ENCODE measurements at regions not wholly inside any gene's neighbourhood (a gene's known extent, or its start where the extent isn't known, plus 50 kb on each side); places are given as distances from the start of the nearest gene placed in this dataset.

DNA sequence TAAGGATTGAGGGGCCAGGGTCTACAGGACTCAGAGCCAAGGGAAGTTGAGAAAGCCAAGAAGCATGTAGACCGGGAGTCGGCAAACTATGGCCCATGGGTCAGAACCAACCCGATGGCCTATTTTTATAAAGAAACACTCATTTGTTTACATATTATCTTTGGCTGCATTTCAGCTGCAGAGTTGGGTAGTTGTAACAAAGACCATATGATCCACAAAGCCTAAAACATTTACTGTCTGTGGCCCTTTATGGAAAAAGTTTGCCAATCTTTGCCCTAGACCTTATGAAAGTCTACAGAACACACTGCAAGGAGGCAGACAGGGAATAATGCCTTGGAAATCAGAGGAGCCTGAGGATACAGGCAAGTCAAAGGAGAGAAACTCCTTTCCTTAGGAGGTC lies 63.2 kb upstream of the MNS1 start:
- POLR2A ChIA-PET, result no interaction called here
- dilution Hi-C loops (cut with MboI; ENCODE audit: extremely low pct_ligation_motif_present, low sequenced_read_pairs), result no loop called here

More for the DNA sequence above, 63.2 kb upstream of the MNS1 start:
- Histone ChIP-seq H3K9me3 (replicated peaks; ENCODE audit: control insufficient read depth, insufficient read depth, low read length) (no peaks in the 10 kb centered on the region), H2AFZ (ENCODE audit: low read depth, low read length) (no peak overlapping the region), H3K36me3 (ENCODE audit: control insufficient read depth in 2 of 2, extremely low read depth in 1 of 2, insufficient read depth in 2 of 2, low read length in 2 of 2) (no peaks in the 10 kb centered on the region), H3K79me2 (ENCODE audit: control insufficient read depth, insufficient read depth, low read length) (no peaks in the 10 kb centered on the region), H3K4me1 (ENCODE audit: control insufficient read depth, extremely low read depth, insufficient read depth, low read length) (no peaks in the 10 kb centered on the region), H3K4me2 (ENCODE audit: insufficient read depth, low read length) (no peak overlapping the region), H3K27me3 (ENCODE audit: control insufficient read depth in 2 of 2, insufficient read depth in 2 of 2, low read length in 2 of 2) (peaks cover 17 to 21% of the 10 kb centered on the region in 2 experiments), H3K9ac (replicated peaks; ENCODE audit: extremely low read depth, insufficient read depth, low read length) (no peak overlapping the region), H3K9me1 (replicated peaks; ENCODE audit: control insufficient read depth, extremely low read depth, insufficient read depth, low read length) (no peaks in the 10 kb centered on the region), H3K27ac (ENCODE audit: insufficient read depth, low read depth, low read length) (no peak overlapping the region), H3K4me3 (replicated peaks in 1 of 3; ENCODE audit: insufficient read depth in 1 of 3, low read depth in 1 of 3, low read length in 3 of 3) (no peak overlapping the region), H4K20me1 (replicated peaks; ENCODE audit: control insufficient read depth, extremely low read depth, insufficient read depth, low read length) (no peaks in the 10 kb centered on the region)
- CTCF ChIA-PET, result no interaction called here
- no TSS peak for BruUV-seq (replicated peaks)
- DNase-seq (ENCODE audit: low read depth, low spot score) (peak; percentile 26), FAIRE-seq (no peak)
- intact Hi-C loops (cut with micrococcal nuclease), result no loop called here
- no peak for TF ChIP-seq EZH2 (IDR thresholded peaks at IDR 0.05; ENCODE audit: borderline replicate concordance, low read depth, low read length, severe bottlenecking)
- TF ChIP-seq JUN (IDR thresholded peaks at IDR 0.05; ENCODE audit: borderline replicate concordance, insufficient read depth, insufficient read length, low read depth), result no peak
- TF ChIP-seq, protein P1, sequence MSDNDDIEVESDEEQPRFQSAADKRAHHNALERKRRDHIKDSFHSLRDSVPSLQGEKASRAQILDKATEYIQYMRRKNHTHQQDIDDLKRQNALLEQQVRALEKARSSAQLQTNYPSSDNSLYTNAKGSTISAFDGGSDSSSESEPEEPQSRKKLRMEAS (IDR thresholded peaks at IDR 0.05; ENCODE audit: insufficient read depth, insufficient read length), result no peak
- TF ChIP-seq, protein P2, sequence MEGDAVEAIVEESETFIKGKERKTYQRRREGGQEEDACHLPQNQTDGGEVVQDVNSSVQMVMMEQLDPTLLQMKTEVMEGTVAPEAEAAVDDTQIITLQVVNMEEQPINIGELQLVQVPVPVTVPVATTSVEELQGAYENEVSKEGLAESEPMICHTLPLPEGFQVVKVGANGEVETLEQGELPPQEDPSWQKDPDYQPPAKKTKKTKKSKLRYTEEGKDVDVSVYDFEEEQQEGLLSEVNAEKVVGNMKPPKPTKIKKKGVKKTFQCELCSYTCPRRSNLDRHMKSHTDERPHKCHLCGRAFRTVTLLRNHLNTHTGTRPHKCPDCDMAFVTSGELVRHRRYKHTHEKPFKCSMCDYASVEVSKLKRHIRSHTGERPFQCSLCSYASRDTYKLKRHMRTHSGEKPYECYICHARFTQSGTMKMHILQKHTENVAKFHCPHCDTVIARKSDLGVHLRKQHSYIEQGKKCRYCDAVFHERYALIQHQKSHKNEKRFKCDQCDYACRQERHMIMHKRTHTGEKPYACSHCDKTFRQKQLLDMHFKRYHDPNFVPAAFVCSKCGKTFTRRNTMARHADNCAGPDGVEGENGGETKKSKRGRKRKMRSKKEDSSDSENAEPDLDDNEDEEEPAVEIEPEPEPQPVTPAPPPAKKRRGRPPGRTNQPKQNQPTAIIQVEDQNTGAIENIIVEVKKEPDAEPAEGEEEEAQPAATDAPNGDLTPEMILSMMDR (IDR thresholded peaks at IDR 0.05; ENCODE audit: extremely low read depth in 1 of 2, insufficient read depth in 1 of 2, low read depth in 1 of 2, low read length in 2 of 2), result no peak
- no peak for TF ChIP-seq GATA2 (IDR thresholded peaks at IDR 0.05; ENCODE audit: insufficient read depth, insufficient read length, low read depth, low read length)
- no peak for TF ChIP-seq FOS (IDR thresholded peaks at IDR 0.05; ENCODE audit: borderline replicate concordance, insufficient read depth, low read length)
- no peak for TF ChIP-seq POLR2A (IDR thresholded peaks at IDR 0.05; ENCODE audit: low read depth, low read length)
- no peak for TF ChIP-seq POLR2AphosphoS5 (IDR thresholded peaks at IDR 0.05; ENCODE audit: insufficient read depth, low read depth, low read length)
- no peak for TF ChIP-seq MYC (IDR thresholded peaks at IDR 0.05; ENCODE audit: low read depth, low read length)
